SK-N-SH (cell line): ENCODE measurements at regions not wholly inside any gene's neighbourhood (a gene's known extent, or its start where the extent isn't known, plus 50 kb on each side); places are given as distances from the start of the nearest gene placed in this dataset.

Experiments used
- ELF1 ChIP-seq: IDR thresholded peaks from 2 replicates; pipeline ENCODE4 v1.4.0; 2012
- EZH2phosphoT487 ChIP-seq: fragments of 200-600 bp; sonication (generic); IDR thresholded peaks from 2 replicates; pipeline ENCODE4 v1.6.1; 2017; ENCODE audit warnings: low read depth, mixed run types, mild to moderate bottlenecking, antibody characterized with exemption, moderate library complexity, borderline replicate concordance
- POLR2AphosphoS5 ChIP-seq: IDR thresholded peaks from 2 replicates; pipeline ENCODE4 v1.6.1; 2012; ENCODE audit warnings: low read depth, low read length
- RAD21 ChIP-seq: IDR thresholded peaks from 2 replicates; pipeline ENCODE4 v1.6.1; 2012; ENCODE audit warnings: mild to moderate bottlenecking, low read length
- TAF1 ChIP-seq: IDR thresholded peaks from 2 replicates; pipeline ENCODE4 v1.6.1; 2012; ENCODE audit warnings: low read depth, mild to moderate bottlenecking, low read length, moderate library complexity, borderline replicate concordance
- TF ChIP-seq, protein P1 (sequence below): fragments of 200-600 bp; sonication (generic); IDR thresholded peaks from 2 replicates; pipeline ENCODE4 v1.6.1; 2017; ENCODE audit warnings: antibody characterized with exemption, mild to moderate bottlenecking, moderate library complexity

DNA sequence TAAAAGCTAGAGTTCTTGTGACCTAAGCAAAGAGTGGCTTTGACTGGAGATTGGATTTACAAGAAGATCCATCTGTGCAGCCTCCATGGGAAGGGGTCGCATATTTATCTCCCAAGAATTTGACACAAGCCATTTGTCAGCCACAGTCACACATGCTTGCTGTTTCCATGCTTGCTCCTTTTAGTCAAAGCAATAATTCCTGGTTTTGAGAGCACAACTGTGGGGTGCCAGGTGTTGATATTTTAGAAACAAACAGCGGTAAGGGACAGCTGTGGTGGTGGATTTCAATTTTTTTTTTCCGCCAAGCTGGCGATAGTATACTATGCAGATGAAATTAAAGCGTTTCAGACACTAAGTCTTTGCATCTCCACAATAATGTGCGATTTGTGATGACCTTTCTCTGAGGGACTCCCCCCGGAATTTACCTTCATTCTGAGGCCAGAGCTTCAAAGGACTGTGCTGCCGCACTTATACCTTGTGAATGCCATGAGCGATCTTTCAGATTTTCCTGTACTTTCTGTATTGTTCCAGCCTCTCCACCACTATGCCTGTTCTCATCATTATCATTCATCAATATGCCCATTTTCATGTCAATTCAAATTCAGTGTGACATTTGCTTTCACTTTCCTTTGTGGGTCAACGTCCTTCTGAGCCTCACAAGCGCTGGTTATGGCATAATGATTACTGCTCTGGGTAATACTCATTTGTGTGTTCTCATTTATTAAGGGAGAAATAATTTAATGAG is 108.2 kb upstream of the KBTBD8 start:
- TF ChIP-seq EZH2phosphoT487 = no peak
- TF ChIP-seq, protein P1, sequence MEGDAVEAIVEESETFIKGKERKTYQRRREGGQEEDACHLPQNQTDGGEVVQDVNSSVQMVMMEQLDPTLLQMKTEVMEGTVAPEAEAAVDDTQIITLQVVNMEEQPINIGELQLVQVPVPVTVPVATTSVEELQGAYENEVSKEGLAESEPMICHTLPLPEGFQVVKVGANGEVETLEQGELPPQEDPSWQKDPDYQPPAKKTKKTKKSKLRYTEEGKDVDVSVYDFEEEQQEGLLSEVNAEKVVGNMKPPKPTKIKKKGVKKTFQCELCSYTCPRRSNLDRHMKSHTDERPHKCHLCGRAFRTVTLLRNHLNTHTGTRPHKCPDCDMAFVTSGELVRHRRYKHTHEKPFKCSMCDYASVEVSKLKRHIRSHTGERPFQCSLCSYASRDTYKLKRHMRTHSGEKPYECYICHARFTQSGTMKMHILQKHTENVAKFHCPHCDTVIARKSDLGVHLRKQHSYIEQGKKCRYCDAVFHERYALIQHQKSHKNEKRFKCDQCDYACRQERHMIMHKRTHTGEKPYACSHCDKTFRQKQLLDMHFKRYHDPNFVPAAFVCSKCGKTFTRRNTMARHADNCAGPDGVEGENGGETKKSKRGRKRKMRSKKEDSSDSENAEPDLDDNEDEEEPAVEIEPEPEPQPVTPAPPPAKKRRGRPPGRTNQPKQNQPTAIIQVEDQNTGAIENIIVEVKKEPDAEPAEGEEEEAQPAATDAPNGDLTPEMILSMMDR = no peak
- no peak for TF ChIP-seq RAD21
- TF ChIP-seq ELF1 = no peak
- TF ChIP-seq POLR2AphosphoS5 = no peak
- no peak for TF ChIP-seq TAF1
